ENCODE measurements at regions not wholly inside any gene's neighbourhood (a gene's known extent, or its start where the extent isn't known, plus 50 kb on each side); places are given as distances from the start of the nearest gene placed in this dataset.

DNA sequence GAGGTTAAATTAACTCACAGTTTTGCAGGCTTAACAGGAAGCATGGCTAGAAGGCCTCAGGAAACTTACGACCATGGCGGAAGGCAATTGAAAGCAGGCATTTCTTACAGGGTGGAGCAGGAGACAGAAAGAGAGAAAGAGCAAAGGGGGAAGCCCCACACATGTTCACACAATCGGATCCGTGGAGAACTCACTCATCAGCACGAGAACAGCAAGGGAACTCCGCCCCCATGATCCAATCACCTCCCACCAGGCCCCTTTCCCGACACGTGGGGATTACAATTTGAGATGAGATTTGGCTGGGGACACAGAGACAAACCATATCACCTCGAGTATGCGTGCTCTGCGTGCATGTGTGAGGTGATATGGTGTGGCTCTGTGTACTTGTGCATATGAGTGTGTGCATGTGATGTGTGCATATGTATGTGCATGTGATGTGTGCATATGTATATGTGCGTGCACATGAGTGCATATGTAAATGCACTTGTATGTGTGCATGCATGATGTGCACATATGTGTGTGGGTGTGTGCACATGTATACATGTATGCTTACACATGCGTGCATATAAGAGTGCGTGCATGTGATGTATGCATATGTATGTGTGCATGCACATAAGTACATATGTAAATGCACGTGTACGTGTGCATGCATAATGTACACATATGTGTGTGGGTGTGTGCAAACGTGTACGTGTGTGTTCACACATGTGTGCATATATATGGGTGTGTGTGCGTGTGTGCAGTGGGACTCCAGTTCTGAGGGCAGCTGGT, 108.7 kb upstream of the HDAC4 start:
- Mint-ChIP-seq H3K36me3 (ENCODE audit: low read depth) (no peaks in the 10 kb centered on the region), H3K27me3 (peaks cover 3% of the 10 kb centered on the region), H3K27ac (no peak overlapping the region), H3K9me3 (no peaks in the 10 kb centered on the region), H3K4me3 (no peak overlapping the region), H3K4me1 (no peaks in the 10 kb centered on the region)
- ChIA-PET POLR2A (no interaction called here), CTCF (no interaction called here)
- no peak for DNase-seq

GRCh38 chr2:239508261-239508660, 107.4 kb upstream of the HDAC4 start:
- Mint-ChIP-seq H3K36me3 (ENCODE audit: low read depth) (no peaks in the 10 kb centered on the region), H3K27ac (no peak overlapping the region), H3K4me3 (no peak overlapping the region), H3K27me3 (peaks cover 1% of the 10 kb centered on the region), H3K4me1 (no peaks in the 10 kb centered on the region), H3K9me3 (no peaks in the 10 kb centered on the region)
- DNase-seq = no peak
- POLR2A ChIA-PET = no interaction called here
- CTCF ChIA-PET = no interaction called here

DNA sequence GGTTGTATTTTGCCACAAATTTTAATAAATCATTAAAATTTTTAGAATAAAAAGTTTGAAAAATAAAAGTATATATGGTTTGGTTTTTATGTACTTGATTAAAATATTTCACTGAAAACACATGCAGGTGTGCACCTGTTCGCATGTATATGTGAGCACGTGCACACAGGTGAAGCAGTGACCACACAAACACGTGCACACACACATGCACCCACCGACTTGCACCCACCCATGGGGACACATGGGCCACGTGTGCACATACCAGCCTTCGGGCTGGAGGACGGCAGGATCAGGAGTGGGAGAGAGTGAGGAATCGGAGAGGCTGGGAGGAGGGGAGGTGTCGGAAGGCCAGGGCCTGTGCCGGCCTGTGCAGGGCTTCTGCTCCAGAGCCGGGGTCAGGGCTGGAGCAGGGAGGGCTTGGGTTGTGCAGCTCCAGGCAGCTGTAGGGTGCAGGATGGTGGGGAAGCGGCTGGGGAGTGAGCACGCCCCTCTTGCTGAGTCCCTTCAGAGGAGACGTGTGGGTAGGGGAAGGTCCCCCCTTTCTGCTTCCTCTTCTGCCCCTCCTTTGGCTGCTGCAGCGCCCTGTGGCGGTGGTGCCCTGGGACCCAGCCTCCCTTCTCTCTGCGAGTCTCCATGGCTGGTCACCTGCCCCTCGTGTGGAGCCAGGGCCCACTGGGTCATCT, 106.9 kb upstream of the HDAC4 start:
- Mint-ChIP-seq H3K4me1 (no peaks in the 10 kb centered on the region), H3K4me3 (no peak overlapping the region), H3K9me3 (no peaks in the 10 kb centered on the region), H3K27me3 (no peaks in the 10 kb centered on the region), H3K27ac (no peak overlapping the region), H3K36me3 (ENCODE audit: low read depth) (no peaks in the 10 kb centered on the region)
- DNase-seq = no peak
- CTCF ChIA-PET = no interaction called here
- POLR2A ChIA-PET = no interaction called here

GRCh38 chr2:239506961-239507360, 106.1 kb upstream of the HDAC4 start:
- H3K9me3 Mint-ChIP-seq = no peaks in the 10 kb centered on the region
- DNase-seq = no peak
- H3K36me3 Mint-ChIP-seq (ENCODE audit: low read depth) = no peaks in the 10 kb centered on the region
- H3K27ac Mint-ChIP-seq = no peak overlapping the region
- CTCF ChIA-PET = no interaction called here
- no peaks in the 10 kb centered on the region for H3K27me3 Mint-ChIP-seq
- no peak overlapping the region for H3K4me3 Mint-ChIP-seq
- POLR2A ChIA-PET = no interaction called here
- no peaks in the 10 kb centered on the region for H3K4me1 Mint-ChIP-seq

GRCh38 chr2:239506101-239506857, 105.5 kb upstream of the HDAC4 start:
- no peaks in the 10 kb centered on the region for H3K27me3 Mint-ChIP-seq
- DNase-seq = no peak
- ChIA-PET CTCF (no interaction called here), POLR2A (no interaction called here)
- H3K36me3 Mint-ChIP-seq (ENCODE audit: low read depth) = no peaks in the 10 kb centered on the region
- H3K4me3 Mint-ChIP-seq = no peak overlapping the region
- H3K9me3 Mint-ChIP-seq = no peaks in the 10 kb centered on the region
- no peak overlapping the region for H3K27ac Mint-ChIP-seq
- H3K4me1 Mint-ChIP-seq = no peaks in the 10 kb centered on the region

DNA sequence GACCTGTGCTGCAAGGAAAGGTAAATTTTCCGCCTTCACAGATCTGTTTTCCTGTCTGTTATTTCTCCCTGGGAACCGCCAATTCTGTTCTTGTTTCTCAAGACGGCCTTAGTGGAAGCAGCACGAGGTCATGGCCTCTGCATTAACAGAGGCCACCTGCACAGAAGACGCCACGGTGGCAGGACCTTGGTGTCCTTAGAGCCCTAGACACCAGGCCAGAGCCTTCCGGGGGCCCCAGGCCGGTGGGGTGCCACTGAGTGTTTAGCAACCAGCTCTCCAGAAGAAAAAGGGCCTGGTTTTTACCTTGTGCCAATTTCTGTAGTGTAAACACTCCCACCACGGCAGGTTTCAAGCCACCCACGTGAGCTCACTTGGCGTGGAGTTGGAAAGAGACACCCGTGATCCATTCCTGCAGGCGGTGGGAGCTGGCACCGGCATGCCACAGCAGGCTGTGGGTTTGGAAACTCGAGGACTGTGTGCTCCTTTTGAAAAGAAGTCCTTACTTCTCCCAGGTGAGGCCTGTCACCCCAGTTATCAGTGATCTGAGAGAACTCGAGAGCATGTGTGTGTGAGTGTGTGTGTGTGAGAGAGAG, 103.9 kb upstream of the HDAC4 start:
- Mint-ChIP-seq H3K4me1 (no peaks in the 10 kb centered on the region), H3K4me3 (no peak overlapping the region), H3K36me3 (ENCODE audit: low read depth) (no peaks in the 10 kb centered on the region), H3K27me3 (no peaks in the 10 kb centered on the region), H3K27ac (no peak overlapping the region), H3K9me3 (no peaks in the 10 kb centered on the region)
- no peak for DNase-seq
- CTCF ChIA-PET = no interaction called here
- POLR2A ChIA-PET = no interaction called here

- ChIA-PET POLR2A (no interaction called here), CTCF (no interaction called here)
- Mint-ChIP-seq H3K4me1 (no peaks in the 10 kb centered on the region), H3K36me3 (ENCODE audit: low read depth) (no peaks in the 10 kb centered on the region), H3K4me3 (no peak overlapping the region), H3K27ac (no peak overlapping the region), H3K27me3 (peaks cover 3% of the 10 kb centered on the region), H3K9me3 (no peaks in the 10 kb centered on the region)
- DNase-seq = no peak
Observed at GRCh38 chr2:239502430-239503186, 101.8 kb upstream of the HDAC4 start.

GRCh38 chr2:239500574-239501550, 100.0 kb upstream of the HDAC4 start:
- H3K4me1 Mint-ChIP-seq = no peaks in the 10 kb centered on the region
- POLR2A ChIA-PET = no interaction called here
- no peak overlapping the region for H3K4me3 Mint-ChIP-seq
- no peak for DNase-seq
- CTCF ChIA-PET = no interaction called here
- no peaks in the 10 kb centered on the region for H3K36me3 Mint-ChIP-seq (ENCODE audit: low read depth)
- no peaks in the 10 kb centered on the region for H3K9me3 Mint-ChIP-seq
- H3K27ac Mint-ChIP-seq = no peak overlapping the region
- H3K27me3 Mint-ChIP-seq = peaks cover 3% of the 10 kb centered on the region

GRCh38 chr2:239499726-239500573, 99.1 kb upstream of the HDAC4 start:
- H3K9me3 Mint-ChIP-seq = no peaks in the 10 kb centered on the region
- POLR2A ChIA-PET = no interaction called here
- CTCF ChIA-PET = no interaction called here

DNA sequence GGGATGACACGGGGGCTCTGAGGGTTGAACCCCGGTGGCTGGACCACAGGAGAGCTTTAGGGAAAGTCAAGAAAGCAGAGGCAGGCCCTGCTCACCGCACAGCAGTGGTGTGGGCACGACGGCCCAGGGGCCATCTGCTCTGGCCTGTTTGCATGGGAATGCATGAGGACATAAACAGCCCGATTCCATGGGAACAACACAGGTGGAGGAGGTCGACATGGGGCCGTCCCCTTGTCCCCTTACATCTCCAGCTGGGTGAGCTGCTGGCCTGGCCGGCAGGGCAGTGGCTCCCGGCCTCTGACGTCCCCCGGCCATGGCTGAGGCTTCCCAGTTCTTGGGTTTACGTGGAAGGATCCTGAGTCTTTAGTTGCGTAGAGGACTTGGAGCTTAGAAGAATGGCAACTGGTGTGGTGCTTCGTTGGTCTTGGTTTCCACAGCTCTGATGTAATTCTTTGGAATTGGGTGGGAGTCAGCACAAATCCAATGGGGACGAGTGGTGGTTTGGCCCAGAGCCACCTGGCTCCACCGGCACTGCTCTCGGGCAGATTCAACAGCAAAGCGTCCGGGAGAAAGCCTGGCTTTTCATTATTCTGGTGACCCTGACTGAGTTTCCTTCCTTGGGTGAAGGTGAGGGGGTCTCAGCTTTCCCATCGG, 98.3 kb upstream of the HDAC4 start:
- no peak overlapping the region for H3K27ac Mint-ChIP-seq
- H3K9me3 Mint-ChIP-seq = no peaks in the 10 kb centered on the region
- peaks cover 8% of the 10 kb centered on the region for H3K27me3 Mint-ChIP-seq
- ChIA-PET POLR2A (no interaction called here), CTCF (no interaction called here)
- H3K4me3 Mint-ChIP-seq = no peak overlapping the region
- no peak for DNase-seq
- no peaks in the 10 kb centered on the region for H3K4me1 Mint-ChIP-seq
- H3K36me3 Mint-ChIP-seq (ENCODE audit: low read depth) = no peaks in the 10 kb centered on the region

More at GRCh38 chr2:239499726-239500573, 99.1 kb upstream of the HDAC4 start:
- no peak for DNase-seq
- Mint-ChIP-seq H3K36me3 (ENCODE audit: low read depth) (no peaks in the 10 kb centered on the region), H3K27ac (no peak overlapping the region), H3K27me3 (peaks cover 3% of the 10 kb centered on the region), H3K4me3 (no peak overlapping the region), H3K4me1 (no peaks in the 10 kb centered on the region)

- POLR2A ChIA-PET = no interaction called here
- no peak overlapping the region for H3K4me3 Mint-ChIP-seq
- H3K36me3 Mint-ChIP-seq (ENCODE audit: low read depth) = no peaks in the 10 kb centered on the region
- H3K4me1 Mint-ChIP-seq = no peaks in the 10 kb centered on the region
- no peak for DNase-seq
- no peak overlapping the region for H3K27ac Mint-ChIP-seq
- no peaks in the 10 kb centered on the region for H3K9me3 Mint-ChIP-seq
- H3K27me3 Mint-ChIP-seq = peaks cover 11% of the 10 kb centered on the region
- CTCF ChIA-PET = no interaction called here
Observed at GRCh38 chr2:239498576-239498975, 97.8 kb upstream of the HDAC4 start.
